ENCODE measurements at regions not wholly inside any gene's neighbourhood (a gene's known extent, or its start where the extent isn't known, plus 50 kb on each side); places are given as distances from the start of the nearest gene placed in this dataset.

DNA sequence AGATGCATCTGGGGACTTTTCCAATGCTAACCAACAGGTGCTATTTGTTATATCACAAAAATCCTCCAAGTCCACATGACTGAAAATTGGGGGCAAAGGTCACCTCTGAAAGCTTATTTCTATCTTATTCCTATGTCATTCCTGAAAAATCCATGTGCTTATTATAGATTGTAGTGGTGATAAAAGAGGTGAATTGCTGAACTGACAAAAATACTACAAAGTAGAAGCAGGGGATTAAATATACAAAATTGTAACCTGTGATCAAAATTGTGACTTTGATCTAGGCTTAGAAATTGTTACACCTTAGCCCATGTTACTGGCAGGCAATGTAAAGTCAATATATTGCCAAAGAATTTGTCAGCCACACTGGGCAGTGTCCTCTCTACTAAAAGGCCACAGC is 62.3 kb downstream of the IER5 start:
- Histone ChIP-seq H3K4me1 (ENCODE audit: control insufficient read depth, insufficient read depth, low read length) (no peaks in the 10 kb centered on the region), H3K4me3 (ENCODE audit: low read depth, low read length) (no peak overlapping the region), H3K9me3 (ENCODE audit: control insufficient read depth, insufficient read depth, low read depth, low read length) (no peaks in the 10 kb centered on the region), H3K36me3 (ENCODE audit: control insufficient read depth in 2 of 2, insufficient read depth in 1 of 2, low read length in 2 of 2) (no peaks in the 10 kb centered on the region), H3K27ac (ENCODE audit: extremely low read depth, low read depth, low read length) (no peak overlapping the region)
- POLR2A ChIA-PET = no interaction called here
- CTCF ChIA-PET = interaction anchor here (1.3 to 4.0 kb wide), 3 partner anchors 8 to 288 kb away, joined by 4 to 23 read pairs (median 6); no protein-coding TSS in a partner anchor
- TF ChIP-seq SCRT2 (tag by site-specific recombination; IDR thresholded peaks at IDR 0.05) = 0 out of 2 replicates have a peak, but pooled peaks have one; percentile 33
- TF ChIP-seq, protein P1, sequence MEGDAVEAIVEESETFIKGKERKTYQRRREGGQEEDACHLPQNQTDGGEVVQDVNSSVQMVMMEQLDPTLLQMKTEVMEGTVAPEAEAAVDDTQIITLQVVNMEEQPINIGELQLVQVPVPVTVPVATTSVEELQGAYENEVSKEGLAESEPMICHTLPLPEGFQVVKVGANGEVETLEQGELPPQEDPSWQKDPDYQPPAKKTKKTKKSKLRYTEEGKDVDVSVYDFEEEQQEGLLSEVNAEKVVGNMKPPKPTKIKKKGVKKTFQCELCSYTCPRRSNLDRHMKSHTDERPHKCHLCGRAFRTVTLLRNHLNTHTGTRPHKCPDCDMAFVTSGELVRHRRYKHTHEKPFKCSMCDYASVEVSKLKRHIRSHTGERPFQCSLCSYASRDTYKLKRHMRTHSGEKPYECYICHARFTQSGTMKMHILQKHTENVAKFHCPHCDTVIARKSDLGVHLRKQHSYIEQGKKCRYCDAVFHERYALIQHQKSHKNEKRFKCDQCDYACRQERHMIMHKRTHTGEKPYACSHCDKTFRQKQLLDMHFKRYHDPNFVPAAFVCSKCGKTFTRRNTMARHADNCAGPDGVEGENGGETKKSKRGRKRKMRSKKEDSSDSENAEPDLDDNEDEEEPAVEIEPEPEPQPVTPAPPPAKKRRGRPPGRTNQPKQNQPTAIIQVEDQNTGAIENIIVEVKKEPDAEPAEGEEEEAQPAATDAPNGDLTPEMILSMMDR (tag by site-specific recombination; IDR thresholded peaks at IDR 0.05) = no peak

DNA sequence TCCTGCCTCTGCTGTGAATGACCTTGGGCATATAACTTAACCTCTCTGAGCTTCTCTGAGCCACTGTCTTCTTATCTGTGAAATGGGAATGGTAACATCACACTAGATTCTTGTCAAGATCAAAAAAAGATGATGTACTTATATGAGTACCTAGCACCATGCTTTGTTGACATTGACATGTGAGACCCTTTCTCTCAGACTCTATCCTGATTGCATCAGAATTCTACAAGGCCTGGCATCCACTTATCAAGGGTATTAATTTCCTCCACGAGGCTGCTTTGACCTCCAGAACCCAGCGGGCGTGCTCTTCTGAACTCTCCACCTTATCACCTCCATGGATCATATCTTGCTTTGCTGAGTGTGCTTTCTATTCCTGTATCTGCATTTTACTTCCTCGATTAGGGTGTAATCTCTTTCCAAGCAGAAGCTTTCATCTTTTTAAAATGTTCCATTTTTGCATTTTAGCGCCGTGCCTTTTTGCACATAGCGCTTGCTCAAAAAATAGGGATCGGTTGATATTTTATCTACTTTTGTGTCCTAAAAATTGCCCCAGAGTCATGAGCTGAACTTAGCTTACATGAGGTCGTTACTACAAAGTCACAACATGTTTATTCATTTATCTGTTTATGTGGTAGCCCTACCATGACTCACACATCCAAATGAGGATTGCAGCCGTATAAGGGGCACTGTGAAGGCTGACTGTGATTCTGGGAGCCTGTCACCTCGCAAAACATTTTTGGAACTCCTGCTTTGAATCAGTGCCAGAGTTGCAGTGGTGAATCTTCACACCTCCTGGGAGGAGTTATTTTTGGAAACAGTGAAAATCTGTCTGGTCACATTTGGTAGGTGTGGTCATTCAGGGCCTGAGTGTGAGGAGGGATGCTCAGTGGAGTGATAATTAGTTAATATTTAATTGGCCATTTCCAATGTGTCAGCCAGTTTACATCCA is 63.2 kb downstream of the IER5 start:
- H3K4me3 ChIP-seq (ENCODE audit: low read depth, low read length) = no peak overlapping the region
- ChIA-PET POLR2A (no interaction called here), CTCF (interaction anchor here (0.6 to 4.0 kb wide), 5 partner anchors 9 to 918 kb away, joined by 4 to 23 read pairs (median 6); no protein-coding TSS in a partner anchor)
- H3K4me1 ChIP-seq (ENCODE audit: control insufficient read depth, insufficient read depth, low read length) = no peaks in the 10 kb centered on the region
- no peak overlapping the region for H3K27ac ChIP-seq (ENCODE audit: extremely low read depth, low read depth, low read length)
- TF ChIP-seq SP7 (tag by site-specific recombination; IDR thresholded peaks at IDR 0.05) (0 out of 2 replicates have a peak, but pooled peaks have one; percentile 27), ZNF133 (tag by site-specific recombination; IDR thresholded peaks at IDR 0.05) (peak; percentile 14; the same call in 1 of the 2 replicates), ZNF768 (tag by site-specific recombination; IDR thresholded peaks at IDR 0.05) (0 out of 2 replicates have a peak, but pooled peaks have one; percentile 11), ZNF510 (tag by site-specific recombination; IDR thresholded peaks at IDR 0.05; ENCODE audit: insufficient replicate concordance) (no peak), KLF10 (tag by site-specific recombination; IDR thresholded peaks at IDR 0.05) (no peak), ZBTB17 (tag by site-specific recombination; IDR thresholded peaks at IDR 0.05) (no peak), ZNF610 (tag by site-specific recombination; IDR thresholded peaks at IDR 0.05; ENCODE audit: borderline replicate concordance) (0 out of 2 replicates have a peak, but pooled peaks have one; percentile 29), TCF7L2 (IDR thresholded peaks at IDR 0.05; ENCODE audit: borderline replicate concordance, low read depth, low read length) (peak; percentile 80; the same call in 1 of the 2 replicates)
- TF ChIP-seq, protein P2, sequence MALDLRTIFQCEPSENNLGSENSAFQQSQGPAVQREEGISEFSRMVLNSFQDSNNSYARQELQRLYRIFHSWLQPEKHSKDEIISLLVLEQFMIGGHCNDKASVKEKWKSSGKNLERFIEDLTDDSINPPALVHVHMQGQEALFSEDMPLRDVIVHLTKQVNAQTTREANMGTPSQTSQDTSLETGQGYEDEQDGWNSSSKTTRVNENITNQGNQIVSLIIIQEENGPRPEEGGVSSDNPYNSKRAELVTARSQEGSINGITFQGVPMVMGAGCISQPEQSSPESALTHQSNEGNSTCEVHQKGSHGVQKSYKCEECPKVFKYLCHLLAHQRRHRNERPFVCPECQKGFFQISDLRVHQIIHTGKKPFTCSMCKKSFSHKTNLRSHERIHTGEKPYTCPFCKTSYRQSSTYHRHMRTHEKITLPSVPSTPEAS (tag by site-specific recombination; IDR thresholded peaks at IDR 0.05) = no peak
- TF ChIP-seq, protein P3, sequence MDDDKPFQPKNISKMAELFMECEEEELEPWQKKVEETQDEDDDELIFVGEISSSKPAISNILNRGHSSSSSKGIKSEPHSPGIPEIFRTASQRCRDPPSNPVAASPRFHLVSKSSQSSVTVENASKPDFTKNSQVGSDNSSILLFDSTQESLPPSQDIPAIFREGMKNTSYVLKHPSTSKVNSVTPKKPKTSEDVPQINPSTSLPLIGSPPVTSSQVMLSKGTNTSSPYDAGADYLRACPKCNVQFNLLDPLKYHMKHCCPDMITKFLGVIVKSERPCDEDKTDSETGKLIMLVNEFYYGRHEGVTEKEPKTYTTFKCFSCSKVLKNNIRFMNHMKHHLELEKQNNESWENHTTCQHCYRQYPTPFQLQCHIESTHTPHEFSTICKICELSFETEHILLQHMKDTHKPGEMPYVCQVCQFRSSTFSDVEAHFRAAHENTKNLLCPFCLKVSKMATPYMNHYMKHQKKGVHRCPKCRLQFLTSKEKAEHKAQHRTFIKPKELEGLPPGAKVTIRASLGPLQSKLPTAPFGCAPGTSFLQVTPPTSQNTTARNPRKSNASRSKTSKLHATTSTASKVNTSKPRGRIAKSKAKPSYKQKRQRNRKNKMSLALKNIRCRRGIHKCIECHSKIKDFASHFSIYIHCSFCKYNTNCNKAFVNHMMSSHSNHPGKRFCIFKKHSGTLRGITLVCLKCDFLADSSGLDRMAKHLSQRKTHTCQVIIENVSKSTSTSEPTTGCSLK (tag by site-specific recombination; IDR thresholded peaks at IDR 0.05) = no peak
- no peaks in the 10 kb centered on the region for H3K9me3 ChIP-seq (ENCODE audit: control insufficient read depth, insufficient read depth, low read depth, low read length)
- no peaks in the 10 kb centered on the region for H3K36me3 ChIP-seq (ENCODE audit: control insufficient read depth in 2 of 2, insufficient read depth in 1 of 2, low read length in 2 of 2)

DNA sequence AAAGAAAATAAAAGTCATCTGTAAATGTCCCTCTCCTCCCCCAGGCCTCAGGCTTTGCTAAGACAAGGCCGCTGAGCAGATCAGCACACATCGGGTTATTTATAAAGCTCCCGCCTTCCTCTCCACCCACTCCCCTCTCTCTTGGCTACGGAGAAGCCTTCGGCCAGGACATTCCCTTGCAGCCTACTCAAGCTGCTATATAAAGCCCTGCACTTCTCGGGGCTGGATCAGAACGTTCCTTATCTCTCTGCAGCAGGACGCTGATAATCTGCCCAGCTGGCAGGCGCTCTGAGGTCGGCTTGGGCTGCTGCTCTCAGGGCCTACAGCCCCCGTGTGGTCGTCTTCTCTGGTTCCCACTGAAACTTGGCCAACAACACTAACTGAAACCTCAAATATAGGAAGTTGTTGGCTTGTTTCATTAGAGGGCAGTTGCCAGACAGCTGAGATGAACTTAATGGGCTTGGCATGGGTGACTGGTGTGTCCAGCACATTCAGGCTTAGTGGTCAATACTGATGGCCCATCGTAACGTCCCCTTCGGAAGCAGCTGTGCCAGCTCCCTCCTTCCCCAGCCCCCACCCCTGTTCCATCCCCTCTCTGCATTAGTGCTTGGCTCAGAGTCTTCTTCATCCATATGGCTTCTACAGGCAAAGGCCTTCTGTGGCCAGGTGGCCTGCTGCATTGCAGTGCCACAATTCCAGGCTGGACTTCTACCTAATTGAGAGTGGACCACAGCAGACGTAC is 64.6 kb downstream of the IER5 start:
- Histone ChIP-seq H3K36me3 (ENCODE audit: control insufficient read depth in 2 of 2, insufficient read depth in 1 of 2, low read length in 2 of 2) (no peaks in the 10 kb centered on the region), H3K9me3 (ENCODE audit: control insufficient read depth, insufficient read depth, low read depth, low read length) (no peaks in the 10 kb centered on the region), H3K4me3 (ENCODE audit: low read depth, low read length) (no peak overlapping the region), H3K27ac (ENCODE audit: extremely low read depth, low read depth, low read length) (no peak overlapping the region), H3K4me1 (ENCODE audit: control insufficient read depth, insufficient read depth, low read length) (no peaks in the 10 kb centered on the region)
- ChIA-PET CTCF (interaction anchor here (0.5 to 4.0 kb wide), 8 partner anchors 10 to 291 kb away, joined by 3 to 23 read pairs (median 4); no protein-coding TSS in a partner anchor), POLR2A (interaction anchor here (0.5 kb wide), 1 partner anchor 17 kb away, joined by 3 read pairs; no protein-coding TSS in a partner anchor)
- TF ChIP-seq GLIS1 (tag by site-specific recombination; IDR thresholded peaks at IDR 0.05) (no peak), MEIS1 (CRISPR knock-in tag; IDR thresholded peaks at IDR 0.05; ENCODE audit: borderline replicate concordance) (no peak), ZNF768 (tag by site-specific recombination; IDR thresholded peaks at IDR 0.05) (no peak), ZNF623 (tag by site-specific recombination; IDR thresholded peaks at IDR 0.05) (no peak), GLIS2 (tag by site-specific recombination; IDR thresholded peaks at IDR 0.05) (no peak), ZNF132 (tag by site-specific recombination; IDR thresholded peaks at IDR 0.05; ENCODE audit: borderline replicate concordance) (no peak)
- TF ChIP-seq, protein P1 (tag by site-specific recombination; IDR thresholded peaks at IDR 0.05) = peak; percentile 40; the same call in 1 of the 2 replicates
- TF ChIP-seq, protein P4, sequence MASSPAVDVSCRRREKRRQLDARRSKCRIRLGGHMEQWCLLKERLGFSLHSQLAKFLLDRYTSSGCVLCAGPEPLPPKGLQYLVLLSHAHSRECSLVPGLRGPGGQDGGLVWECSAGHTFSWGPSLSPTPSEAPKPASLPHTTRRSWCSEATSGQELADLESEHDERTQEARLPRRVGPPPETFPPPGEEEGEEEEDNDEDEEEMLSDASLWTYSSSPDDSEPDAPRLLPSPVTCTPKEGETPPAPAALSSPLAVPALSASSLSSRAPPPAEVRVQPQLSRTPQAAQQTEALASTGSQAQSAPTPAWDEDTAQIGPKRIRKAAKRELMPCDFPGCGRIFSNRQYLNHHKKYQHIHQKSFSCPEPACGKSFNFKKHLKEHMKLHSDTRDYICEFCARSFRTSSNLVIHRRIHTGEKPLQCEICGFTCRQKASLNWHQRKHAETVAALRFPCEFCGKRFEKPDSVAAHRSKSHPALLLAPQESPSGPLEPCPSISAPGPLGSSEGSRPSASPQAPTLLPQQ (tag by site-specific recombination; IDR thresholded peaks at IDR 0.05) = no peak
